ENCODE measurements at regions not wholly inside any gene's neighbourhood (a gene's known extent, or its start where the extent isn't known, plus 50 kb on each side); places are given as distances from the start of the nearest gene placed in this dataset.

- TF ChIP-seq USF2 (CRISPR knock-in tag; IDR thresholded peaks at IDR 0.05), result no peak
- TF ChIP-seq JUN (CRISPR knock-in tag; IDR thresholded peaks at IDR 0.05), result no peak
- TF ChIP-seq CTCF (IDR thresholded peaks at IDR 0.05), result no peak
- no peak for TF ChIP-seq NR2C2 (CRISPR knock-in tag; IDR thresholded peaks at IDR 0.05)
- TF ChIP-seq RELA (CRISPR knock-in tag; IDR thresholded peaks at IDR 0.05; ENCODE audit: borderline replicate concordance), result no peak
- no peak for TF ChIP-seq ATF3 (CRISPR knock-in tag; conservative IDR thresholded peaks at IDR 0.05)
- no peak for TF ChIP-seq ZNF138 (CRISPR knock-in tag; conservative IDR thresholded peaks at IDR 0.05)
These were observed 271.0 kb downstream of the C16orf95 start for GRCh38 chr16:87046235-87046634.
